PC-3 (cell line): ENCODE measurements at regions not wholly inside any gene's neighbourhood (a gene's known extent, or its start where the extent isn't known, plus 50 kb on each side); places are given as distances from the start of the nearest gene placed in this dataset.

Experiments
- EZH2 ChIP-seq: fragments of 300-600 bp; sonication (generic); IDR thresholded peaks from one replicate; pipeline ENCODE4 v1.6.1; 2017; ENCODE audit warnings: antibody characterized with exemption, mild to moderate bottlenecking, low read length; ENCODE audit not compliant: unreplicated experiment
- EZH2phosphoT487 ChIP-seq: fragments of 300-600 bp; sonication (generic); IDR thresholded peaks from 2 replicates; pipeline ENCODE4 v1.6.1; 2018; ENCODE audit warnings: mild to moderate bottlenecking, antibody characterized with exemption, low read length, borderline replicate concordance
- TF ChIP-seq, protein P1 (sequence below): fragments of 300-600 bp; sonication (generic); conservative IDR thresholded peaks from 2 replicates; pipeline ENCODE4 v1.5.1; 2017; ENCODE audit warnings: antibody characterized with exemption, low read depth, mild to moderate bottlenecking, low read length

DNA sequence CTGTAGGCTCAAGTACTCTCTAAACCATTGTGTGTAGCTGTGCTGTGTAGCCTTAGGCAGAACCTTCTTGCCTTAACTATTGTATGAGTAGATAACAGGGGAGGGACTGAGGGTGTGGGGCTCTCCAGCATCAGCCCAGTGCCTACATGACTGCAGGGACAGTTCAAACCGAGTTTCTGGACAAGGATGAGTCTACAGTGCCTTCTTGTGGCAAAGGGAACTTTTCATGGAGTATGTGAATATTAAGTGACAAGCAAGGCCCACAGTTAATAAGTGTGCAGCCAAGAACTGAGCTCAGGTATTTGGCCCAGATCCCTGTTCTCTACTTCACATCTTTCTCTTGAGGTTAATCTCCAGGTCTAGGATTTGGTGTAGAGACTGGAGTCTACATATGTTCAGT, 424.4 kb upstream of the LARGE1 start:
- TF ChIP-seq, protein P1, sequence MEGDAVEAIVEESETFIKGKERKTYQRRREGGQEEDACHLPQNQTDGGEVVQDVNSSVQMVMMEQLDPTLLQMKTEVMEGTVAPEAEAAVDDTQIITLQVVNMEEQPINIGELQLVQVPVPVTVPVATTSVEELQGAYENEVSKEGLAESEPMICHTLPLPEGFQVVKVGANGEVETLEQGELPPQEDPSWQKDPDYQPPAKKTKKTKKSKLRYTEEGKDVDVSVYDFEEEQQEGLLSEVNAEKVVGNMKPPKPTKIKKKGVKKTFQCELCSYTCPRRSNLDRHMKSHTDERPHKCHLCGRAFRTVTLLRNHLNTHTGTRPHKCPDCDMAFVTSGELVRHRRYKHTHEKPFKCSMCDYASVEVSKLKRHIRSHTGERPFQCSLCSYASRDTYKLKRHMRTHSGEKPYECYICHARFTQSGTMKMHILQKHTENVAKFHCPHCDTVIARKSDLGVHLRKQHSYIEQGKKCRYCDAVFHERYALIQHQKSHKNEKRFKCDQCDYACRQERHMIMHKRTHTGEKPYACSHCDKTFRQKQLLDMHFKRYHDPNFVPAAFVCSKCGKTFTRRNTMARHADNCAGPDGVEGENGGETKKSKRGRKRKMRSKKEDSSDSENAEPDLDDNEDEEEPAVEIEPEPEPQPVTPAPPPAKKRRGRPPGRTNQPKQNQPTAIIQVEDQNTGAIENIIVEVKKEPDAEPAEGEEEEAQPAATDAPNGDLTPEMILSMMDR = no peak
- TF ChIP-seq EZH2 (no peak), EZH2phosphoT487 (no peak)
